CD4-positive, alpha-beta T cell treated with Interferon alpha-2 for 1 hour (primary cell): ENCODE measurements at regions not wholly inside any gene's neighbourhood (a gene's known extent, or its start where the extent isn't known, plus 50 kb on each side); places are given as distances from the start of the nearest gene placed in this dataset.

Experiments used
- DNase-seq, 2 donors: peaks; one replicate each; pipeline ENCODE4 v3.0.0-alpha.2; 2020 to 2022

DNA sequence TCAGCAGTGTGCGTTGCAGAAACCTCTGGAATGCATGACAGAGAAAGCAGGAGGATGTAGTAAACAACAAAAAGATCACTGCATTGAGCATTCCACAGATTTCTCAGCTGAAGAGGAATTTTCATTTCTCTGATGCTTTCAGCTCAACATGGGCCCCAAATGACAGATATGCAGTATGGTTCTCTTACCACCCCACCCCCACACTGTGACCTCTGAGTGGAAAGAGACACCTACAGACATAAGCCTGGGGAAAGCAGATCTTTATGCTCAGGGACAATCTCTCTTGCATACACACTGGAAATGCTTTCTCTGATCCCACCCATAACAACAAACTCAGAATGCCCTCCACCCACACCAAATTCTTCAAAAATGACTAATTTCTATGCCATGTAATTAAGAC is 983.7 kb upstream of the LCORL start:
- no peak for DNase-seq

GRCh38 chr4:19002170-19002569 is 980.6 kb upstream of the LCORL start:
- DNase-seq: no peak

DNA sequence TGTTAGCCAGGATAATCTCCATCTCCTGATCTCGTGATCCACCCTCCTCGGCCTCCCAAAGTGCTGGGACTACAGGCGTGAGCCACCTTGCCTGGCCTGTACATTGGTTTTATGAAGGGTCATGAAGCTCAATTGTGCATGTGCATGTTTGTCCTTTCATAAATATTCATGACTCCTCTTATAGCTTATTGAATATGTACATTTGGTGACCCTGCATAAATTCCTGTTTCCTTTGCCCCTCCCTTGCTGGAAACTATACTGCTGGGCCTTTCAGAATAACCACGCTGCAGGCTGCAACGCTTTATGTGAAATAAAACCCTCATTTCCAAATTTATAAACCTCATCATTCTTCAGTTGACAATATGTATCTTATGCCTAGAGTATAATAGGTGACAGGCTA is 978.0 kb upstream of the LCORL start:
- DNase-seq: no peak

DNA sequence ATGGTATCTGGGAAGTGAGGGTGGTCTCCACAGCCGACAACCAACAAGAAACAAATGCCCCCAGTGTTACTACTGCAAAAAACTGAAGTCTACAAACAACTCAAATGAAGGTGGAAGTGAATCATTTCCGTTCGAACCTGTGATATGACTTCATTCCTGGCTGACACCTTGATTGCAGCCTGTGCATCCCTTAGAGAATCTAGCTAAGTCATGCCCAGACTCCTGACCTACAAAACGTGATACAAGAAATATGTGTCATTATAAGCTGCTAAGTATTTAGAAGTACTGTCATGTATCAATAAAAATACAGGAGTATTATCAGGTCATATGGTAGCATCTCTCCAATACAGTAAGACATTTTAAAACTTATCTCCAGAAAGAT is 959.7 kb upstream of the LCORL start:
- no peak for DNase-seq

DNA sequence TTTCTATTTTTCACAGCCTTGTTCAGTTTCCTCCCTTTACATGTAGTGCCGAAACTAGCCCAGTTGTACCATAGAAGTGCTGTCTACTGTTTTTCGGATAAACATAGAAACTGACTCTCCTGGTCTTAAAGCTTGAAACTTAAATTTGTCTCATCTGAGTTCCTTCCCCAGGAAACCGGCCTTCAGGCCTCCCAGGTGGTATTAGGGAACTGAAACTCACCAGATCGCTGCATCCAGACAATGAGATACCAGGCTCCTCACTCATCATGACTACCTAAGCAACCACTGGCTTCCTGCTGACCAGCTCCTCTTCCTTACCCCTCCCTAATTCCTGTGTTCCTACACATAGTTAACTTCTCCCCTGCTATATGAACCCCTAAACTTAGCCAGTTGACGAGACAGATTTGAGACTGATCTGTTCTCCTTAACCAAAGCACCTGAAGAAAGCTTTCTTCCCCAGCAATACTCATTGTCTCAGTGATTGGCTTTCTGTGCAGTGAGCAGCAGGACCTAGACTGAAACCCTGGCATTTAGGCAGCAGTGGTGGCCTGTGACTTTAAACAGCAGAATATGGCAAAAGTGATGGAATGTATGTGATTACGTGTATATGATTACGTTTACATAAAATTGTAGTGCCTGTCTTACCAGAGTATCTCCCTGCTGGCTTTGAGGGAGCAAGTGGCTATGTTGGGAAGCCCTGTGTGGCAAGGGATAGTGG is 959.1 kb upstream of the LCORL start:
- no peak for DNase-seq

GRCh38 chr4:18976884-18977283 is 955.3 kb upstream of the LCORL start:
- DNase-seq: no peak

DNA sequence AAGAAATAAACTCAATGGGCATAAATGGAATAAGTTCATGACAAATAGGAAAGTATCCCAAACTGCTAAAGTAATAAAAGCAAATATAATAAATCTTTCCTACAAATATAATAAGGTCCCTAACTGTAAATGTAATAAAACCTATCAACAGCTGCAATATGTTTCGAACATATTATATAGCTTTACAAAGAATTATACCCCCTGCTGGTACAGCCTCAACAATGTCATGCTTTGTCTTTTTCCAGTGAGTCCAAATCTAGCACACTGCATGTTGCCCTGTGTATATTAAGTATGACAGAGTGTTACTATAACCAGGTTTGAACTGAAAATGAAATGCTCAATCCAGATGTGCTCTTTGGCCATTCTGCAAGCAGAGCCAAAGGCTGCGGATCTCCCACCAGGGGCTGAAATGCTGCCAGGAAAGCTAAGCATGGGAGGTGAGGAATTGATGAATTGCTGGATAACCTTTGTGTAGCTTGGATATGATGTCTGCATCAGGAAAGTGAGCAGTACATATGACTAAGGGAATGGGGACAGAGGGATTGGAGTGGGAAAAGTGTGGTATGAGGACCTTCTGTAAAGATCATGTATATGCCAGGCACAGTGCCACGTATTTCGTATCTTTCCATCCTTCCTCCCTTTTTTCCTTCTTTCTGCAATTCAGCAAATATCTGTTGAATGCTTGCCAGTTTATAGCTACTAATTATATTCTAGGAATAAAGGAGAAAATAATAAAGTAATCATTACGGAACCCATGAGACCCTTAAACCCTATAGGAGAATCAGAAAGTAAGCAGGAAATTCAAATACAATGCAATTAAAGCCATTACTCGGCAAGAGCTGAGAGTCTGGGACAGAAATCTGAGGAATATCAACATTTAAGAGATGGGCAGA is 954.6 kb upstream of the LCORL start:
- DNase-seq: no peak

GRCh38 chr4:18973296-18973695 is 951.7 kb upstream of the LCORL start:
- no peak for DNase-seq

DNA sequence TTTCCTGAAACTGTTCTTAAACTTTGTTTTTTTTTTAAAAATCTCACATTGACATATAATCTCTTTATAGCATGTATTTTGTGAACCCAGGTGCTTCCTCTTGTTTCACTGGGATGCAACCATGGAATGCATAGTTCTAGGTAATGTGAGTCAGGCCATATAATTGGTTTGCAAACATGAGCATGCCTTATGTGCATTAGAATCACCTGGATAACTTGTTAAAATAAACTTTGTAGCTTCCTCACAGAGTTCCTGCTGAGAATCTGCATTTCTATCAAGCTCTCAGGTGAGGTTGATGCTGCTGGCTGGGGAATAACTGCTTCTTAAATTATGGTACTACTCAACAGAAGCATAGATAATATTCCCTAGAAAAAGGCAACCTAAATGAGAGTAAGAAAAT is 940.3 kb upstream of the LCORL start:
- DNase-seq: no peak

GRCh38 chr4:18961266-18961665 is 939.7 kb upstream of the LCORL start:
- DNase-seq: no peak

- no peak for DNase-seq
These were observed 936.2 kb upstream of the LCORL start for GRCh38 chr4:18957716-18958115.

DNA sequence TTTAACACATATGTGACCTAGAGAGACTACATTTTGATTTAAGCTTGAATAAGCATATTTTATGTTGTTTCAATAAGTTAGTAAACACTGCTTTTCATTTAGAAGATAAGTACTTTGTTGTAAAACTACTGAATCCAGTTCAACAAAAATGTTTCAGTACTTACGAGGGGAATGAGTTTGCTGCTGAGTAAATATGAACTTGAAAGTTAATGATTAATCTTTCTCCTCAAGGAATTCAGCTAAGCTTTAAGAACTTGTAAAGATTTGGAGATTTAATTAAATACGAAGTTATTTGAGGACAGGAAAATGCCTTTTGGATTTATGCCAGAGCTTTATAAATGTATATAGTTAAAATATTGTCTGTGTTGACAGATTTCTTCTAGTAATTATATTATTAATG is 933.0 kb upstream of the LCORL start:
- no peak for DNase-seq

GRCh38 chr4:18953613-18954012 is 932.1 kb upstream of the LCORL start:
- no peak for DNase-seq

GRCh38 chr4:18945464-18945863 is 923.9 kb upstream of the LCORL start:
- DNase-seq: no peak

GRCh38 chr4:18942874-18943273 is 921.3 kb upstream of the LCORL start:
- DNase-seq: no peak

- no peak for DNase-seq
These were observed 917.0 kb upstream of the LCORL start for GRCh38 chr4:18938343-18939099.

- no peak for DNase-seq
These were observed 916.2 kb upstream of the LCORL start for GRCh38 chr4:18937746-18938145.

DNA sequence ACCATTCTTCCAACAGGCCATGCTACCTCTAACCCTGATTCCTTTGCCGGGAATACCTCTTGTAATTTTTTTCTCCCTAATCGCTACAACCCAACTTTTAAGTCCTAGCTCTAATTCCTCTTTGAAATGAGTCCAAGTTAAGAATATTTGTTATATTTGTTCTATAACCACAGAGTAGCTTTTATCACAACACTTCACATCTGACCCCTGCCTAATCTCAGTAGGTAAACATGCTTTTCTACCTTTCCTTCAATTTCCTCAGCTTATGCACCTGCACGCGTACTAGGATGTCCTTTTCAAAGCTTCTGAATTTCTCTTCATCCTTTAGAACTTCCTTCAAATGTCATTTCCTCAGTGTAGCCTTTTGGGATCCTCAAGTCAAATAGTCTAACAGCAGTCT is 915.5 kb upstream of the LCORL start:
- DNase-seq: no peak

DNA sequence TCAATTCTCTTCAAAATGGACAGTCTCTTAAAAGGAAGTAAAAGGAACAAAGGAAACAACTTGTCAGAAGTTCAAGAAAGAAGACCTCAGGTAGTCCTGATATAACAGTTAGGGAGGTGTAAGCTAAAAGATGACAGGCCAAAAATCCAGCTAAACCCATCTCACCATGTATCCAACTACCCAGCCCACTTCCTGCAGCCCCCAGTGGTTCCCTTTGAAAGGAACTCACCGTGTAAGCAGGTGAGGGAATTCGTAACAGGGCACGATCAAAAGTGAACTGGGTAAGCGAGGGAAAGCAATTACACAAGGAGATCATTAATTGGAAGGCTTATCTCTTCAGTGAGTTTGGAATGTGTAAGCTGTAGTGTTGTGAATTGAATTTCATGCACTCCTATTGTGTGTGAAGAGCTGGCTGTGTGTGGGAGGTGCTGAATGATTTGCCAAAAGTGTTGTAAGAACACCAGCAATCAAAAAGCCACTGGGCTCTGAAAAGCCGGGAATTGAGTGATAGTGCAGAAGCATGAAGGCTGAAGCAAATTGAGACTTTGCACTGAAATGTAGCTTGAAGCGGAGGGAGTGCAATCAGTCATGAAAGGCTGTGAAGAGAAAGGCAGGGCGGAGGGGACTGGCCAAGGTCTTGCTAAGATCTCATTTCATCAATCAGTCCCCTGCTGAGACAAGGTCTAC is 914.2 kb upstream of the LCORL start:
- DNase-seq: no peak

GRCh38 chr4:18934197-18934596 is 912.6 kb upstream of the LCORL start:
- DNase-seq: no peak

DNA sequence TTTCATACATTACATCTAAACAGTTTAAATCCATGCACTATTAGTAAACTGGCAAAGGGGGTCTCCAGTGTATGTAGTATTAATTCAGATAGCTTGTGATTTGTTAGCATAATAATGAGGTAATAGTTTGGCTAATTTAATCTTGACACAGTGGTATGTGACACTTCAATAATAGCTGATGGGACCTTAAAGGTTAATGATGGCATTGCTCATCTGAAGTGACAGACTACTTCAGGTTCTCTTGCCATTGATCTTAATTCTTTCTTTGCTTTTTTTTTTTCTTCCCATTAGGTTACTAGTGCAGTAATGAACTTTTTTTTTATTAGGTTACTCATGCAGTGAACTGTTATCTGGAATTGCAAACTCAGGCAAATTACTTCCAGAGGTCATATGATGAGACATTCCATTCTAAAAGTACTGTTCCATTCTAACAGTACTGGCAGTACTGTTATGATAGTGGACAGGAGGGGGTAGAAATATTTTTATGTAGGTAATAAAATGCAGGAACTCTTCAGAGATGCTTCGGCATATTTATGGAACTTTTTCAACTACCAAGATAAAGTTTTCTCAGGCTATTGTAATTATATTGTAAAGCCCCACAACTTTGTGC is 911.3 kb upstream of the LCORL start:
- DNase-seq: no peak

DNA sequence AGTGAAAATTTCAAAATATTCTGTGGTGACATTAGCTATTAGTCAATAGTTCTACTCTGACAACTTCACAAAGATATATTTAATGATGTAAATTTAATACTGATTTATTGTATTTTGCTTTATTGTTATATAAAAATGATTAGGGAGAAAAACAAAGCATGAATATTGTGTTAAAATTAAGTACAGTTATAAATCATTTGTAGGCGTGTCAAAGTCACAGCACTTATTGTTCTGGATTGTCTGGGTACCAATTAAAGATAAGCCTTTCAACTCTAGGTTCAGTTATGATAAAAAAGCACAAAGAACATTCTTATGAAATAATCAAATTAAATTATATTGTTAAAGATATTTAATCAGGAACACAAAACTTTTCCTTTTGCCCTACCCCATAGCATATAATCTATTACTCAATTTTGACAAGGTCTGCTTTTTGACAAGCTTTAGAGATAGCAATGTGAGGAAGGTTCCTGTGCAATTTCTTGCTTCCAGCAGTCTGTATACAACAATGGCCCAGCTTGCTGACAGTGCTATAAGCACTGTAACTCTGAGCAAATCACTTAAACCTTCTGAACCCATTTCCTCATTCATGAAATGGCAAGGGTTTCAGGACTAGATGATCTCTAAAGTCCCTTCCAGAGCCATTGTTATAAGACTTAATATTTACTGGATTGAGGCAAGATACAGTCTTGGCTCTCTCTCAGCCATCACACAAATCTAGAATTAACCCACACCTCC is 910.3 kb upstream of the LCORL start:
- DNase-seq: no peak
